Central memory CD4-positive, alpha-beta T cell (primary cell): ENCODE measurements at regions not wholly inside any gene's neighbourhood (a gene's known extent, or its start where the extent isn't known, plus 50 kb on each side); places are given as distances from the start of the nearest gene placed in this dataset.

ENCODE experiments used
- DNase-seq: peaks from one replicate; pipeline ENCODE4 v3.0.0; 2022

GRCh38 chr17:79365836-79366770, 244.7 kb downstream of the RBFOX3 start:
- DNase-seq: no peak

GRCh38 chr17:79365351-79365750, 245.5 kb downstream of the RBFOX3 start:
- DNase-seq: no peak

- DNase-seq: no peak
These were observed 246.3 kb downstream of the RBFOX3 start for GRCh38 chr17:79364315-79365094.

GRCh38 chr17:79363552-79364275, 247.1 kb downstream of the RBFOX3 start:
- DNase-seq: no peak

DNA sequence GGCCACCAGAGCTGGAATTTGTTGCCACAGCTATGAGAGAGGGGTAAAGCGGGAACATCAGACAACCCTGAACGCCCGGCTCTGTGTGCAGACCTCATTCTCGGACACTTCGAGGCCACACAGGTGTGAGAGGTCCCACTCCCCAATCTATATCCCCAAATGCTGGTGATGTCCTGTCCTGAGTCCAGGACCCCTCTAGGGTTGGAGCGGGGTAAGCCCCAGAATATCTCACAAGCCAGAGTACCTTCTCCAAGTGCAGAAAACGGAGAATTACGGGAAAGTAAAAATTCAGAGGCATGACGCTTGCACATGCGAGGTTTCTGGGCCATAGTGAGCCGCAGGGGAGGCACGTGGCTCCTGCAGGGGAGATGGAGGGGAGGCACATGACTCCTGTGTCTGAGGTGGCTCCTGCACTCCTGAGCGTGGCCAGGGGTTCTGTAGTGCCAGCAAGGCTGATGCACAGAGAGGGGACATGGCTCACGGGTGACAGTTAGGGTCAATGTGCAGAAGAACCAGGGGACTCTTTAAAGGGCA, 248.0 kb downstream of the RBFOX3 start:
- DNase-seq: no peak

GRCh38 chr17:79361873-79362771, 248.7 kb downstream of the RBFOX3 start:
- DNase-seq: no peak

DNA sequence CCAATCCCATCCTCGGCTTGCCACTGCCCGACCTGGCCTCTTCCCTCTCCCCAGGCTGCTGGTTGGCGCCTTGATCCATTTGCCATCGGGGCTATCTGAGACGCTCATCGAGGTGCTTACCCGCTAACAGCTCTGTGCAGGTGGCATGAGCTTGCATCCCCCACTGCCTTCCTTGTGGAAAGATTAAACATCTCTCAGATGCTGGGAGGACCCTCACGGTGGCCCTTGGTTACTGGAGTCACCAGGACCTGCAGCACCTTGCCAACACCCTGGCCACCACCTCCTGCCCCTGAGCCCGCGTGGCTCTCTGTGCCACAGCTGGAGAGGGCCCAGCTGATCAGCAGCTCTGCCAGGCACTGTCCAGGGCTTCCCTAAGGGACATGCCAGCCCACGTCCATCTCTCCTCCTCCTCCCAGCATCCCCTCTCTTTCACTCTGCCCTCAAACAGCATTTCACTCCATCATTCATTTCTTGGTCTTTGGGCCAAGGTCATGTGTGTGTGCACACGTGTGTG, 249.6 kb downstream of the RBFOX3 start:
- no peak for DNase-seq

GRCh38 chr17:79360196-79360595, 250.7 kb downstream of the RBFOX3 start:
- no peak for DNase-seq

- DNase-seq: no peak
These were observed 253.9 kb downstream of the RBFOX3 start for GRCh38 chr17:79356839-79357447.

DNA sequence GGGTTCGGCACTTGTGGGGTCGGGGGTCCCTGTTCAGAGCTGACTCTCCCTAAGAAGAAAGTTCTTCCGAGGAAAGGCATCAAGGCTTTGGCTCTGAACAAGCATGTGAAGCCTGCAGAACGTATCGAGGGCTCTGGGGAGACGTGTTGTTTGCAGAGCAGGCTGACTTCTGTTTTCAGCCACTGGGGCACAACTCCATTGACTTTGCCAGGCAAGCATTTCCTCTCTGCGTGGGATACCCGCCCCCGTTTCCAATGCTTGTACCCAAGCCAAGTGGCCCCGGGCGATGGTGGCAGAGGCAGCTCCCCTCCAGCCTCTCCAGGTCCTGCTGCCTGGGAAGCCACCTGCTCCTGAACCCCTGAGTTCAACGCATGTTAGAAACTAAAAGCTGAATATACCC, 255.7 kb downstream of the RBFOX3 start:
- DNase-seq: no peak

GRCh38 chr17:79354173-79354820, 256.6 kb downstream of the RBFOX3 start:
- no peak for DNase-seq

- no peak for DNase-seq
These were observed 257.3 kb downstream of the RBFOX3 start for GRCh38 chr17:79353548-79353947.

- DNase-seq: no peak
These were observed 257.8 kb downstream of the RBFOX3 start for GRCh38 chr17:79353016-79353415.

- no peak for DNase-seq
These were observed 260.3 kb downstream of the RBFOX3 start for GRCh38 chr17:79350533-79350932.

DNA sequence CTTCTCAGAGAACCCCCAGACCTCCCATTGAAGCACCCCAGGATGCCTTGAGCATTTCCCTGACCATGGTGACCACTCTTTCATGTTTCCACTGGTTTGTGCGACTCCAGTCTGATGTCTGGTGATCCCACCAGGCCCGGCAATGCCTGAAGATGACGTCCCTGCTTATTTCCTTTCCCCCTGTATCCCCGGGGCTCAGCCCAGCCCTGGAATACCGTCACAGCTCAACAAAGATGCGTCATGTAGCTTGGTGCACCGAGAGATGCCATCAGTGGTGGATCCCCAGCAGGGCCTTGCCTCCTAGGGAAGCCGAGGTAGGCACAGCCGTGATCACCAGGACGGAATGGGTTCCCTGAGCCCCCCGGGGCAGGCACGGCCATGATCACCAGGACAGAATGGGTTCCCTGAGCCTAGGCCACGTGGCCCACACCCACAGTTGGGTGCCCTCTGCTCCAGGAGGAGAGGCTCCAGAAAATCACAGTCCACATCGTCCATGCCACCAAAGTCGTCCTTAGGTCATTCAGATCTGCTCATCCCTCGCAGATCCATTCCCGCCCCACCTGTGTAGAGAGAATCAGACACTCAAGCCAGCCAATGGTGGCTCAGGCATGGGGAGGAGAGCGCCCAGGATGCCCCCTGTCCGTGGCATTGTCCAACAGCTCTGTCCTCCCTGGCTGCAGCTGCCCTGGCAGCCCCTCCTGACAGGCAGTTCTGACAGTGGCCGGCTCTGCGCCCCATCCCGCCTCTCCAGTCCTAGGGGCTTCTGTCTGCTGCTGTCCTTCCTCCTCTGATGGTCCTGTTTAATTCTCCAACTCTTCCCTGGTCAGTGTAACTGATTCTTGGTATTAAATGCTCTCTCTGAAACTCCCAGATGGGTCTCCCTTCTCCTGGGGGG, 261.1 kb downstream of the RBFOX3 start:
- no peak for DNase-seq

DNA sequence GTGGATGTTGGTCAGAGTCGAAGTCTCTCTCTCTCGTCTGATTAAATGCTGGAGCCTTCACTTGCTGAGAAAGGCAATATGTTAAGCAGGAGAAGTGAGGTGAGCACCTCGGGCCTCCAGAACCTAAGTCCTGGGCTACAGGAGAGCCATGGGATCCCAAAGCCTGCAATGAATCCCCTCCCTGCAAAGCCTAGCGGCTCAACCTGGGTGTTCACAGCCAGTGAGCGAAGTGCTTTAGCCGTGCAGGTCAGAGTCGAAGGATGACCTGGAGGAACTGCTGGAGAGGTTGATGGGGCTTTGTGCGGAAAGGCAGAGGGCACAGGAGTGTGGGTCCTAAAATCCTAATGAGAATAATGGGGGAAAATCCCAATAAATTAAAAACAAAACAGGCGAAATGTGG, 267.8 kb downstream of the ENGASE start:
- DNase-seq: no peak

DNA sequence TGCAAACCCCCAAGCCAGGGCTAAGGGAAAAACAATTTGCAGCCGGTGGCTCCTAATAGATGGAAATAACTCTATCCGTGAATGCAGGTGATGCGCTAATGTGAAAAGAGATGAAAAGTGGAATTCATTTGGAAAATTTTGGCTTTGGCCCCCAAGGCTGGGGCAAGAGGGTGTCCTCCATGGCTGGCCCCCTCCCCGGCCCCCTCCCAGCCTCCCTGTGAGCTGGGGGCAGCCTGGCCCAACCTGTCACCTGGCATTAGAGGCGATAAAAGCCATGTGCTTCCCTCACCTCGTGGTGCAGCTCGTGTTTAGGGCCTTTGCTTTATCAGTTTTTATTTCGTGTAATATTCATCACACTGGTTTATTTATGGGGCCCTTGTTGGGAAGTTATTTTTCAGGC, 267.2 kb downstream of the ENGASE start:
- DNase-seq: no peak

- DNase-seq: no peak
These were observed 266.7 kb downstream of the ENGASE start for GRCh38 chr17:79341222-79341780.
